Neutrophil (primary cell): ENCODE measurements at regions not wholly inside any gene's neighbourhood (a gene's known extent, or its start where the extent isn't known, plus 50 kb on each side); places are given as distances from the start of the nearest gene placed in this dataset.

Source experiments
- H3K27ac ChIP-seq: fragments of 200-600 bp; sonication (generic); 2 replicates; pipeline ENCODE4 v1.5.1; 2016; ENCODE audit warnings: mild to moderate bottlenecking, moderate library complexity
- H3K27me3 ChIP-seq: fragments of 200-600 bp; sonication (generic); 2 replicates; pipeline ENCODE4 v1.6.0; 2016; ENCODE audit warnings: mild to moderate bottlenecking
- H3K36me3 ChIP-seq: fragments of 200-600 bp; sonication (generic); 2 replicates; pipeline ENCODE4 v1.5.1; 2017
- H3K4me1 ChIP-seq, 2 experiments: fragments of 200-600 bp in 1 of 2; sonication (generic) in 1 of 2; 1 replicate in 1 of 2; 2 replicates in 1 of 2; pipeline versions ENCODE4 v1.5.1 to v1.6.1; 2013 to 2016; ENCODE audit warnings: low read depth in 1 of 2, low read length in 1 of 2, mild to moderate bottlenecking in 1 of 2, moderate library complexity in 1 of 2; ENCODE audit not compliant: control insufficient read depth in 1 of 2, insufficient read depth in 1 of 2
- H3K4me3 ChIP-seq, 2 experiments: fragments of 200-600 bp in 1 of 2; sonication (generic) in 1 of 2; 1 replicate in 1 of 2; 2 replicates in 1 of 2; pipeline ENCODE4 v1.5.1; 2013 to 2016; ENCODE audit warnings: low read depth in 1 of 2, low read length in 1 of 2, mild to moderate bottlenecking in 1 of 2, moderate library complexity in 1 of 2
- H3K9me3 ChIP-seq: fragments of 200-600 bp; sonication (generic); 2 replicates; pipeline ENCODE4 v1.5.1; 2016
- CTCF ChIP-seq: fragments of 200-600 bp; sonication (generic); IDR thresholded peaks from 2 replicates; pipeline ENCODE4 v1.5.1; 2016; ENCODE audit warnings: antibody characterized with exemption

GRCh38 chr12:124369055-124369826 is 74.3 kb downstream of the RFLNA start:
- no peak for TF ChIP-seq CTCF
- Histone ChIP-seq H3K36me3 (peaks cover 47% of the 10 kb centered on the region), H3K27me3 (no peaks in the 10 kb centered on the region), H3K9me3 (no peaks in the 10 kb centered on the region), H3K4me1 (no peaks in the 10 kb centered on the region), H3K27ac (no peak overlapping the region), H3K4me3 (no peak overlapping the region)

GRCh38 chr12:124368421-124369032 is 73.6 kb downstream of the RFLNA start:
- H3K4me1 ChIP-seq, result no peaks in the 10 kb centered on the region
- TF ChIP-seq CTCF, result no peak
- H3K27me3 ChIP-seq, result no peaks in the 10 kb centered on the region
- H3K36me3 ChIP-seq, result peaks cover 45% of the 10 kb centered on the region
- H3K4me3 ChIP-seq, result no peak overlapping the region
- no peaks in the 10 kb centered on the region for H3K9me3 ChIP-seq
- no peak overlapping the region for H3K27ac ChIP-seq

GRCh38 chr12:124365726-124366430 is 71.0 kb downstream of the RFLNA start:
- H3K36me3 ChIP-seq, result peaks cover 42% of the 10 kb centered on the region
- H3K4me1 ChIP-seq, result no peaks in the 10 kb centered on the region
- H3K4me3 ChIP-seq, result no peak overlapping the region
- no peak overlapping the region for H3K27ac ChIP-seq
- no peaks in the 10 kb centered on the region for H3K27me3 ChIP-seq
- no peaks in the 10 kb centered on the region for H3K9me3 ChIP-seq
- TF ChIP-seq CTCF, result no peak
